Daoy (cell line): ENCODE measurements at regions not wholly inside any gene's neighbourhood (a gene's known extent, or its start where the extent isn't known, plus 50 kb on each side); places are given as distances from the start of the nearest gene placed in this dataset.
"Not testable (repeated sequence)": the region's sequence is repeated elsewhere in the genome, so short reads cannot be mapped to it uniquely, and the experiment has no call there.

ENCODE experiments used
- DNase-seq: peaks from one replicate; pipeline ENCODE4 v3.0.0-alpha.2; 2015; ENCODE audit warnings: low read depth

DNA sequence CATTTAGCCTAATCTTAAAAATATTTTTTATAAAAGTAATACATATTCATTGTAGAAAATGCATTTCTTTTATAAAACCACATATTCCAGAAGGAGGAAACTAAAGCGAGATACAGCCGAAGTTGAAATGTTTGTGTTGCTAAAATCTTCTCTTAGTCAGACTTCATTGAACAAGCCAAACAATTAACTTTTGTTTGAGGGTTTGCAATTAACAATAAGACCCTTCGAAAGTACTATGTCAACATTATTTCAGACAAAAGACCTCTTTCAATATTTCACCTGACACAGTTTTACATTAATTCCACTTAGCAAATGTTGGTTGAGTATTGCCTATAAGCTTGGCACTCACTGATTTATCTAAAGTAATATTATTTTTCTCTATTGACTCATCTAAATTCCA, 354.0 kb upstream of the ADAMTS5 start:
- no peak for DNase-seq

GRCh38 chr21:27317601-27318000, 350.7 kb upstream of the ADAMTS5 start:
- DNase-seq = not testable (repeated sequence)

- no peak for DNase-seq
Measured at GRCh38 chr21:27315373-27315772, 348.5 kb upstream of the ADAMTS5 start.

GRCh38 chr21:27314131-27314530, 347.2 kb upstream of the ADAMTS5 start:
- DNase-seq = no peak

DNA sequence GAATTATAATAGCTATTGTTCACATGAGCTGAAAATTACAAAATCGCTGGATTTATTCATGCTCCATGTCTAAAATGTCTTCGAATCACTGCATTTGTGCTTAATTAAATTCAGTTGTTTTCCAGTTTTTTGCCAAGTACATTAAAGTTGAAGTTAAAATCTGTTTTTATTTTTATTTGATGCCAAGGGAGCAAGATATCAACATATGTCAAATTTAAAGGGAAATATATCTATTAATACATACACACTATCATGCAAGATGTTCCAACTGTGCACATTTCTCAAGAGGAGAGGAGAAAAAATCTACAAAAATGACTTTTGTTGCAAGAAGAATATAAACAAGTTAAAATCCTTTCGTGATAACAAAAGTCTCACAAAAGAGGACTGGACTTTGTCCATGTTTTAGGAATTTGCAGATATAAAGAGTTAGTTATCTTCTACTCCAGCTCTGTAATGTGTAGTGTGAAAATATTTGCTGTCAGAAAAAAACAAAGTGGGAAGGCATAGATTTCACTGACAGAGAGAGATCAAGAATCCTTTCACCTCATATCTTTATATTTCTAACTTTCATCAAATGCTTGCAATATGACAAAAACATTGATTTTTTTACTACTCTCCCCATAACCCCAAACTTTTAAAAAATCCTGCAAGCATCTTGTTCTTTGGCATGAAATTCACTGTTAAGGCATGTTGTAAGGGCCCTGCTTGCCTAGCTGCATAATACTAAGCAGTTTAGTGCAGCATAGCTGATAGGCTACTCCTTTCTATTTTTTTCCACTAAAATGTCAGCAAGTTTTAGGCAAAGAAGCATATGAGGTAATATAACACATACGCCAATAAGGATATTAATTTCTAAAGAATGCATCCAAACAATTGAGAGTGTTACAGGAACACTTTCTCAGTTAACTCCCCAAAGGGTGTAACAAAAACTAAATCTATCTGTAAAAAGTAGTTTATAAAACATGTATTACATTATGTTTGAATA, 340.2 kb upstream of the ADAMTS5 start:
- DNase-seq = no peak

DNA sequence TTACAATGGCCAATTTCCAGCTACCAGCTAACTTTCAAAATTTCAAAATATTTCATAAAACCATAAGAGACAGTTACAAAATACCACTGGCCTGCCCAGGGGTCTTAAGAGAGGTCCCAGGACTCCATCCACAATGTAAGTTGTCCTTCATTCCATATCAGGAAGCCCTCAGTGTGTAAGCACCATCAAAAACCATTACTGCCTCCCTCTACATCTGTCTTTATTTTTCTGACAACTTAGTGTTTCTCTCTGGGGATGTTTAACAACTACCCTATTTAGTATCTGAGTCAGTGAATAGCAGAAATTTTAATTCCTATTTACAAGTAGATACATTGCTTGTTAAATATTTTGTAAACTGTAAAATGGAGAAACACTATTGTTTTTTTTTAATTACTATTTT, 339.3 kb upstream of the ADAMTS5 start:
- DNase-seq = no peak

GRCh38 chr21:27301220-27301619, 334.3 kb upstream of the ADAMTS5 start:
- no peak for DNase-seq

DNA sequence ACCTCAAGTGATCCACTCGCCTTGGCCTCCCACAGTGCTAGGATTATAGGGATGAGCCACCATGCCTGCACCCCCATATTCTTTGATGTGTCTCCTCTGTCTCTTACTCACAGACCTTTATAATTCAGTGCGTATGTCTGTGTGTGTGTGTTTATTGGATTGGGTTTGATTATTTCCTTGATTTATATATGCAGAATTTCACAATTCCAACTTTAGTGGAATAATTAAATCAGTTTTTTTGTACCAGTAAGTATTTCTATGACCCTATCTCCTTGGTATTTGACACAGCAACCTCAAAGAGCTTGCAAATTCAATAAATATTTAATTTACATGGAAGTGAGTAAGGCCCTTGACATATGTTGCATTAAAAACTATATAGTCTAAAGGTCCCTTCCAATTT, 333.9 kb upstream of the ADAMTS5 start:
- DNase-seq = no peak

DNA sequence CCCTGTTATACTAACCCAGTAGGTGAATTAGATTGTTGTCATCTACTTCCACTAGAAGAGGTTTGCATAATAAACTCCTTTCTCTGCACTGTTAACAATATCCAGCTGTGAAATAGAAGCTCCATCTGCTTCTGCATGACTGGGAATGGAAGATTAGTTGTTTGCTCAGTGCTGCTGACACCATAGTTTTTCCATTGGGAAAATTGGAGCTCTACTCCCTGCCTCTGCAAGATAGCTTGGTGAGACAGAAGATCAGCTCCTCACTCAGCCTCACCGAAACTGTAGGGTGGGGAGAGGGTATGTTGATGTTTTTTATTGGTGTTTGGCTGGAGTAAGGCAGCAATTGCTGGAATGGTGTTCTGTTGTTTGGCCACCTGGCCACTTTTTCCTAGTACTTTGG, 331.6 kb upstream of the ADAMTS5 start:
- no peak for DNase-seq

DNA sequence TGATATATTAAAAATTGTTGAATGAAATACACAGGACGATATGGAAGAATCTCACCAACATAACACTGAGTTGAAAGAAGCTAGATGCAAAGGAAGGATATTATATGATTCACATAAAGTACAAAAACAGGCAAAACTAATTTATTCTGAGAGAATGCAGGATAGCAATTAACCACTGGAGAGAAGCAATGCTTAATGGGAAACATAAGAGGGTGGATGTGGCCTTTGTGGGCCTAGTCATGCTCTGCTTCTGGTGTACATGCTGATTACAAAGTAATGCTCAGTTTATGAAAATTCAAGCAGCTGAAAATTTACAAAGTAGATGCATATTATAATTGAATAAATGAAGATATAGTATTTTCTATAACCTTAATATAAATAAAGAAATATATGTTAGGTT, 326.4 kb upstream of the ADAMTS5 start:
- no peak for DNase-seq

GRCh38 chr21:27292783-27293182, 325.9 kb upstream of the ADAMTS5 start:
- no peak for DNase-seq

GRCh38 chr21:27292229-27292628, 325.3 kb upstream of the ADAMTS5 start:
- no peak for DNase-seq

DNA sequence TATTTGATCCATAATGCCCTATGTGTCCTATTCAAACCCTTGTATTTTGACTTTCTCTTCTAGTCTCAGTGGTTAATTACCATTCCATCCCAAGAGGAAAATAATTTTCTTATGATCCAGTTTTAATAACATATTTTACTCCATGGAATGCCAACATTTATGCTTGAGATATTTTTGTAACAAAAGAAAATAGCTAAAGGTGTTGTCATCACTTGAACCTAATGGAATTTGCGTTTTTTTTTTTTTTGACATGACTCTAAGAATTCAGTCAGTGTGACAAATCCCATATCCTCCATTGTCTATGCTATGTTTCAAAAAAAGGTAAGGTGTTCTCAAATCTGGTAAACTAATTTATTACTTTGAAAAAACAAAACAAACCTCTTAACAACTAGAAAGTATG, 324.1 kb upstream of the ADAMTS5 start:
- no peak for DNase-seq

DNA sequence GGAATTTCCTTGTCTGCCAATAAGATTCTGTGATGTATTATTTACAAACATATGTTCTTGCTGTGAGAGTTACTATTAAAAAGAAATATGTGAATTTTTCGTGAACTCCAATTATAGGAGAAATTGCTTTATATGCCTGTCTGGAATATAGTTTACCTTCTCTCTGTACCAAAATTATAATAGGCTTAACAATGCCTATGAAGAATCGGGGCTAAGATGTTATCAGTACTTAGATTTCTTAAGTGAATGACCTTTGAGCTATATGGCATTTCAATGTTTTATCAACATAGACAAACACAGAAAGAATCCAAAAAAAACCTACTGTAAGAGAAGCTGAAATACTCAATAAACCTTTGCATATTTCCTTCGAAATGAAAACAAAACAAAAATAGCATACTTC, 323.1 kb upstream of the ADAMTS5 start:
- DNase-seq = no peak

- no peak for DNase-seq
Measured at GRCh38 chr21:27286760-27287159, 319.9 kb upstream of the ADAMTS5 start.

DNA sequence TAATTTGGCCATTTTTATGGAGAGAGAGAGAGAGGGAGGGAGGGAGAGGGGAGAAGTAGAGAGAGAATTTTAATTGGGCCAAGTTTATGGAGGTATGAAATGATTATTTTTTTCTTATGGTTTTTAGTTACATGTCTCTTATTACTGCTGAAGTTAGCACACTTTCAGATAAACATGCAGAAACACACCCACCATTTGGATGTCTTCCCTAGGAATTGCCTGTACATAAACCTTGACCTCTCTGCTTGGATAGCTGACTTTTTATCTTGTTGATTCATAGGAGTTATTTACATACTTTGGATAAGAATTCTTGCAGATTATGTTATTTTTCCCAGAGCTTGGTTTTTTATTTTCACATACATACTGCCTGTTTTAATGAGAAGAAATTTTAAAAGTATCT, 310.2 kb upstream of the ADAMTS5 start:
- DNase-seq = no peak

DNA sequence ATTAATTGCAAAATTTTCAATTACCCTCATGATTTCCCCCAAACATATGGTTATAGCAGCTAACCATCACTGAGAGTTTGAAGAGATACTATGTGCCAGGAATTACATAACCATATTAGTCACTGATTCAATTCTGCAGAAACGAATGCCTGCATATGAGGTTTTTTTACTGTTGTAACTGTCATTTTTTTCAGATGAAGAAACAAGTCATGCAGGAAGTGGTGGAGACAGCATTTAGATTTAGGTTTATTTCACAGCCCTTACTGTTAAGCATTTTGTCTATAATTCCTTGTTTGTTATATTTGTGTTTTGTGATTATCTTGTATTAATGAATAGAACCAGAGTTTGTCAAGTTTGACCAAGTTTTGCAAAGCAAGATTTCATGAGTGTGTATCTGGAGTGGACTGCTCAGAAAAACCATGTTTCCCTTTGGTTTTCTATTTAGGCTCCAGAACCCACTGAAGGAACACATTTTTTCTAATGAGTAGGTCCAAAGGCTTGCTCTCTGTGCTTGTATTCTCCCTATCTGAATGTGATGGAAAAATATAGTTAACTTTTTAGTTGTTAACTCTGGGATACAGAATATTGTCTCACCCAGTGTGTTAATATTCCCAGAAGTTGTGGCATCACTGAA, 308.5 kb upstream of the ADAMTS5 start:
- peak; percentile 37 for DNase-seq

DNA sequence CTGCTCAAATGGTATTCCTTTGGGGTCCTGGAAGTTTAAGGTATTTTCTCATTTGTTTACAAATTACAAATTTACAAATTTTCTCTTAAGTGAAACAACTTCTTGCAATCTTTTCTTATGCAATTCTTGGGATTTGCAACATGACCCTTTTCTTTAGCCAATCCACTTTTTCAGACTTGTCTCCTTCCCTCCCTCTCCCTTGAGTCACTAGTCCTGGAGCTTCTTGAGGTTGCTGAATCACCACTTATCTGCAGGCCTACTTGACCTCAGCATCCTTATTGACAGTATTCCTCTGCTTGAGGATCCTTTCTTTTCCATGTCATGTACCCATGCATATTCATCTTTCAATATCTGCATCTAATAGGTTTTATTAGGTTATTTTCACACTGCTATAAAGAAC, 302.8 kb upstream of the ADAMTS5 start:
- DNase-seq = peak; percentile 81

DNA sequence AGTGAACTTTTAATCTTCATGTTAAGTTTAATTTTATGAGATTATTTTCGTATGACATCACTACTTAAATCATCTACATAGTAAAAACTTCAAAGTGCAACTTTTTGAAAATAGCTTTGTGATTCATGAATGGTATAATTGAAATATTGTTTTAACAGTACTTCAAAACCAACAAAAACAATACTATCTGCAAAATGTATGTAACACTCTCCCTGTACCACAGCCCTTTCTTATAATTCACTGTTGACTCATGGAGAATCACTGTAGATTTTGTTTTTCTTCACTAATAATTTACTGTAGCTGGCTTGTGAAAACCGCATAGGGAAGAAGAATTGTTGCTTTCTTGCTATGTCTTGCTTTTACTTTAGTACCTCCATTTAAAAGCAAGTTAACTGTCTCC, 301.4 kb upstream of the ADAMTS5 start:
- peak; percentile 25 for DNase-seq

- no peak for DNase-seq
Measured at GRCh38 chr21:27265949-27266348, 299.1 kb upstream of the ADAMTS5 start.

GRCh38 chr21:27265492-27265891, 298.6 kb upstream of the ADAMTS5 start:
- DNase-seq = no peak

DNA sequence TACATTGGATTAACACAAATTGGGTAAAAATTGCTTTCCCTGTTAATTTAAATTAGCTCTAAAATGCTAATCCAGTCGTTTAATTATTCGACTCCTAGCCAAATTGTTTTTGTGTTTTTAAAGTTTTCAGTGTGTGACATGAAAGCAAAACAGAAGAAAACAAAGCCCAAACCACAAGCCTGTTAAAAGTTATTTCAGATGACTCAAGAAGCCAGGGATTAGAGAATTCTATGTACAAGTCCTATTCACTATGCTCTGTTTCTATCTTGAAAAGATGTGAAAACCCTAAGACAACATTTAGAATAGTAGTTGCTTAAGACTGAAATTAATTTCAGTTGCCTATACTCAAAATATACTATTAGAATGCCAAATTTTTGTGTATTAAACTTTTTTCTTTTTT, 294.8 kb upstream of the ADAMTS5 start:
- DNase-seq = no peak

- DNase-seq = no peak
Measured at GRCh38 chr21:27260728-27261127, 293.8 kb upstream of the ADAMTS5 start.
